ENCODE measurements at regions not wholly inside any gene's neighbourhood (a gene's known extent, or its start where the extent isn't known, plus 50 kb on each side); places are given as distances from the start of the nearest gene placed in this dataset.

- Histone ChIP-seq H3K4me1 (peaks cover 0 to 8% (median 0%) of the 10 kb centered on the region in 10 experiments; a peak in 1 of 20 replicates), H3K9ac (no peak overlapping the region), H3K9me3 (replicated peaks in 1 of 11) (peaks cover 0 to 5% (median 0%) of the 10 kb centered on the region in 11 experiments; a peak in 1 of 22 replicates), H3K4me3 (no peak overlapping the region), H3K4me2 (no peak overlapping the region), H3K27me3 (no peaks in the 10 kb centered on the region), H4K20me1 (no peaks in the 10 kb centered on the region), H3K27ac (no peak overlapping the region), H3K36me3 (no peaks in the 10 kb centered on the region)
- TF ChIP-seq Cebpa-rat (IDR thresholded peaks at IDR 0.05): no peak
Measured at GRCh38 chr10:78774614-78774998, 294.2 kb upstream of the ZMIZ1 start.

- H3K27me3 ChIP-seq: no peaks in the 10 kb centered on the region
- no peak overlapping the region for H3K4me2 ChIP-seq
- H3K9ac ChIP-seq: no peak overlapping the region
- no peaks in the 10 kb centered on the region for H3K36me3 ChIP-seq
- no peak overlapping the region for H3K4me3 ChIP-seq
- H4K20me1 ChIP-seq: no peaks in the 10 kb centered on the region
- peaks cover 0 to 8% (median 0%) of the 10 kb centered on the region in 10 experiments; a peak in 1 of 20 replicates for H3K4me1 ChIP-seq
- H3K9me3 ChIP-seq (replicated peaks in 1 of 11): peaks cover 0 to 5% (median 0%) of the 10 kb centered on the region in 11 experiments; a peak in 1 of 22 replicates
- H3K27ac ChIP-seq: no peak overlapping the region
- TF ChIP-seq Cebpa-rat (IDR thresholded peaks at IDR 0.05): no peak
Measured at GRCh38 chr10:78774999-78775711, 293.6 kb upstream of the ZMIZ1 start.

GRCh38 chr10:78775891-78776290 lies 292.9 kb upstream of the ZMIZ1 start:
- H3K9ac ChIP-seq: no peak overlapping the region
- TF ChIP-seq Cebpa-rat (IDR thresholded peaks at IDR 0.05): no peak
- H3K4me2 ChIP-seq: no peak overlapping the region
- H3K4me1 ChIP-seq: peaks cover 0 to 8% (median 0%) of the 10 kb centered on the region in 10 experiments; a peak in 1 of 20 replicates
- no peaks in the 10 kb centered on the region for H3K36me3 ChIP-seq
- no peaks in the 10 kb centered on the region for H3K27me3 ChIP-seq
- H3K9me3 ChIP-seq (replicated peaks in 1 of 11): no peaks in the 10 kb centered on the region
- H3K27ac ChIP-seq: no peak overlapping the region
- no peak overlapping the region for H3K4me3 ChIP-seq
- no peaks in the 10 kb centered on the region; a peak in 1 of 22 replicates for H4K20me1 ChIP-seq

- no peak for TF ChIP-seq Cebpa-rat (IDR thresholded peaks at IDR 0.05)
- Histone ChIP-seq H3K36me3 (no peaks in the 10 kb centered on the region), H3K4me1 (peaks cover 0 to 8% (median 0%) of the 10 kb centered on the region in 10 experiments; a peak in 1 of 20 replicates), H3K9ac (no peak overlapping the region), H3K9me3 (replicated peaks in 1 of 11) (no peaks in the 10 kb centered on the region), H4K20me1 (no peaks in the 10 kb centered on the region; a peak in 1 of 22 replicates), H3K27me3 (no peaks in the 10 kb centered on the region), H3K4me3 (no peak overlapping the region), H3K27ac (no peak overlapping the region), H3K4me2 (no peak overlapping the region)
Measured at GRCh38 chr10:78776756-78777155, 292.0 kb upstream of the ZMIZ1 start.

GRCh38 chr10:78777466-78777865 lies 291.3 kb upstream of the ZMIZ1 start:
- peaks cover 0 to 8% (median 0%) of the 10 kb centered on the region in 10 experiments; a peak in 1 of 20 replicates for H3K4me1 ChIP-seq
- no peaks in the 10 kb centered on the region for H3K27me3 ChIP-seq

GRCh38 chr10:78777867-78778266 lies 290.9 kb upstream of the ZMIZ1 start:
- Histone ChIP-seq H3K27me3 (no peaks in the 10 kb centered on the region), H3K27ac (no peak overlapping the region), H4K20me1 (no peaks in the 10 kb centered on the region; a peak in 1 of 22 replicates), H3K9me3 (replicated peaks in 1 of 11) (peaks cover 0 to 2% (median 0%) of the 10 kb centered on the region in 11 experiments; a peak in 4 of 22 replicates), H3K4me2 (no peak overlapping the region), H3K36me3 (no peaks in the 10 kb centered on the region), H3K4me1 (peaks cover 0 to 8% (median 0%) of the 10 kb centered on the region in 10 experiments; a peak in 1 of 20 replicates), H3K9ac (no peak overlapping the region), H3K4me3 (no peak overlapping the region)
- TF ChIP-seq Cebpa-rat (IDR thresholded peaks at IDR 0.05): no peak

More at GRCh38 chr10:78777466-78777865, 291.3 kb upstream of the ZMIZ1 start:
- Histone ChIP-seq H3K27ac (no peak overlapping the region), H3K4me3 (no peak overlapping the region), H3K9me3 (replicated peaks in 1 of 11) (no peaks in the 10 kb centered on the region), H4K20me1 (no peaks in the 10 kb centered on the region; a peak in 1 of 22 replicates), H3K9ac (no peak overlapping the region), H3K36me3 (no peaks in the 10 kb centered on the region), H3K4me2 (no peak overlapping the region)
- no peak for TF ChIP-seq Cebpa-rat (IDR thresholded peaks at IDR 0.05)

- no peaks in the 10 kb centered on the region; a peak in 1 of 22 replicates for H4K20me1 ChIP-seq
- no peak overlapping the region for H3K4me3 ChIP-seq
- no peak overlapping the region for H3K9ac ChIP-seq
- H3K36me3 ChIP-seq: no peaks in the 10 kb centered on the region
- no peak overlapping the region for H3K27ac ChIP-seq
- peaks cover 0 to 11% (median 0%) of the 10 kb centered on the region in 11 experiments; a peak in 4 of 22 replicates for H3K9me3 ChIP-seq (replicated peaks in 1 of 11)
- H3K4me2 ChIP-seq: no peak overlapping the region
- peaks cover 0 to 8% (median 0%) of the 10 kb centered on the region in 10 experiments; a peak in 1 of 20 replicates for H3K4me1 ChIP-seq
- H3K27me3 ChIP-seq: no peaks in the 10 kb centered on the region
- TF ChIP-seq Cebpa-rat (IDR thresholded peaks at IDR 0.05): no peak
Measured at GRCh38 chr10:78778444-78779338, 290.1 kb upstream of the ZMIZ1 start.

GRCh38 chr10:78779339-78779955 lies 289.3 kb upstream of the ZMIZ1 start:
- no peak for TF ChIP-seq Cebpa-rat (IDR thresholded peaks at IDR 0.05)
- Histone ChIP-seq H3K27ac (no peak overlapping the region), H3K9me3 (replicated peaks in 1 of 11) (peaks cover 0 to 12% (median 0%) of the 10 kb centered on the region in 11 experiments; a peak in 4 of 22 replicates), H3K4me1 (peaks cover 0 to 8% (median 0%) of the 10 kb centered on the region in 10 experiments; a peak in 1 of 20 replicates), H3K27me3 (no peaks in the 10 kb centered on the region), H3K9ac (no peak overlapping the region), H3K4me2 (no peak overlapping the region), H3K4me3 (no peak overlapping the region), H3K36me3 (no peaks in the 10 kb centered on the region), H4K20me1 (no peaks in the 10 kb centered on the region; a peak in 1 of 22 replicates)

Data from BLaER1 treated with 17β-estradiol and CSF1 and Interleukin-3, amounts not matched to agents 10 nM and 100 nM (cell line).